NCI-H1092 (cell line): ENCODE measurements at regions not wholly inside any gene's neighbourhood (a gene's known extent, or its start where the extent isn't known, plus 50 kb on each side); places are given as distances from the start of the nearest gene placed in this dataset.

Source experiments
- DNase-seq: peaks from one replicate; lab custom pipeline; 2025; lab: John Stamatoyannopoulos, UW

- DNase-seq: no peak
Observed at GRCh38 chr5:74257060-74257527, 383.4 kb downstream of the ENC1 start.

- no peak for DNase-seq
Observed at GRCh38 chr5:74255692-74256392, 384.7 kb downstream of the ENC1 start.

- DNase-seq: no peak
Observed at GRCh38 chr5:74254257-74254656, 386.3 kb downstream of the ENC1 start.

GRCh38 chr5:74252044-74252443, 388.5 kb downstream of the ENC1 start:
- DNase-seq: no peak

DNA sequence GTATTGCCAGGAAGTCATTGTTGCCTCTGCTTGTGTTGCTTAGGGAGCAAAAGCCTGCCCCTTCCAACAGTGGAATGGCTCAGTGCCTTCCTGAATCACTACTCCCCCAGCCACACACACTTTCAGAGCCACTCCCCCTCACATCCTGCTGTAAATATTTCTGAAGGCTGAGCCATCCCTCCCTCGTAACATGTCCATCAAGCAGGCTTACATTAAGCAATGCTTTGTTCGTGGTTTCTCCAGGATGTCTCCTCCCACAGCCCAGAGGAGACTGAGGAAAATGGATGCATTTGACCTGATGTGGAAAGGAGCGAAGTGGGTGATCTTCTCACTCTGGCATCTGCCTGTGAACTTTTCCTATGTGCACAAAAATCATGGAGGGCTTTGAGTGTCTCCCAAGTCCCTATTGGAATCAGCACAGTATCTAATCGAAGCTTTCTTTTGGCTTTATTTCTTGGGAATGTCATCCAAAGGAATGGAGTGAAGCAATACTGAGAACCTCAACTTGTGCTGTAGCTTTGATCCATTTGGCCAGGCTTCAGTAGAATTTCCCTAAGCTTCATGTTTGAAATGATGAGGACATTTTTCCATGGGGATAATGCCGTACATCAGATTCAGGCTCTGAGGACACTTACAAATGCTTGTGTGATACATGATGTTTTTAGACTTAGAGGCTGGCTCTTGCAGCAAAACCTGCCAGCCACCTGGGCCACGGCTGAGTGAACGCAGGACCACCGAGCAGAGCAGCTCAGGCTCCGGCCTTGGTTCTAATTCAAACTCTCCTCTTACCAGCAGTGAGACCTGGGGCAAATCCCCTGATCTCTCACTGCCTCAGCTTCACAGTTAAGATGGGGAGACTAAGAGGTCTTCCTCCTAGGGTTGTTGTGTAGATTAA, 389.1 kb downstream of the ENC1 start:
- no peak for DNase-seq

GRCh38 chr5:74250304-74251102, 390.0 kb downstream of the ENC1 start:
- no peak for DNase-seq

GRCh38 chr5:74248576-74248975, 392.0 kb downstream of the ENC1 start:
- no peak for DNase-seq

DNA sequence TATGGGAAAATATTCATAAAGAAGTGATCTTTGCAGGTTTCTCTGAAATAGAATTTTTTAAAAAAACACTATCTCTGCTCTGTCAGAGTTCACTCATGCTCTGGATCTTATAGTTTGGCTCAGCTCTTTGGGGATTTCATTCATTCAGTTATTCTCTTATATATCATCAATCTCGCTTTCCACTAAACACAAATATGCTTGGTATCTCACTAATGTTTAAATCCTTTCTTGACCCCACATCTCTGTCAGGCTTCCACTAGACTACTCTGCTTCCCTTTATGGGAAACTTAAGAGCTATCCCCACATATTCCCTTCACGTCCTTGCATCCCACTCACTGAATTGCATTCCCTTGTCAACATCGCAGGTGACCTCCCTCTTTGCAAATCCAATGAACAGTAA, 396.1 kb downstream of the ENC1 start:
- DNase-seq: no peak

GRCh38 chr5:74243634-74244033, 396.9 kb downstream of the ENC1 start:
- DNase-seq: no peak

DNA sequence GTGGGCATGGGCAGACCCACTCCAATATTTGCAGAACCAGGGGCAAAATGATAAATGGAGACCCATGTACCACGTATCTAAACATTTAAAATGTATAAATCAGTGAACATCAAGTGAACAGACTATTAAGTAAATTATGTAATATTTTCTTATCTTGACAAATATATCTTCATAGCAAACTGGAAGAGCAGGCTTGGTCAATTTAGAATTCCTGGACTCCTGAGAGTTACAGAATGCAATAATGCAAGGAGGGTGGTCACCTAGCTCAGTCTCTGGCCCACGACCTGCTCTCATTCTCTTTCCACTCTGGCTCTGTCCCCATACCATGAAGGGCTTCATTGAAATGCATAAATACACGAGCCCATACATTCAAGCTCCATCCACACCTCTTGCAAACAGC, 398.0 kb downstream of the ENC1 start:
- DNase-seq: no peak

- DNase-seq: no peak
Observed at GRCh38 chr5:74241751-74242140, 398.8 kb downstream of the ENC1 start.

- no peak for DNase-seq
Observed at GRCh38 chr5:74240783-74241750, 399.5 kb downstream of the ENC1 start.

- DNase-seq: no peak
Observed at GRCh38 chr5:74239261-74239660, 401.3 kb downstream of the ENC1 start.

- no peak for DNase-seq
Observed at GRCh38 chr5:74237571-74238145, 402.9 kb downstream of the ENC1 start.

GRCh38 chr5:74235552-74235951, 405.0 kb downstream of the ENC1 start:
- no peak for DNase-seq

GRCh38 chr5:74233571-74233970, 407.0 kb downstream of the ENC1 start:
- DNase-seq: no peak

DNA sequence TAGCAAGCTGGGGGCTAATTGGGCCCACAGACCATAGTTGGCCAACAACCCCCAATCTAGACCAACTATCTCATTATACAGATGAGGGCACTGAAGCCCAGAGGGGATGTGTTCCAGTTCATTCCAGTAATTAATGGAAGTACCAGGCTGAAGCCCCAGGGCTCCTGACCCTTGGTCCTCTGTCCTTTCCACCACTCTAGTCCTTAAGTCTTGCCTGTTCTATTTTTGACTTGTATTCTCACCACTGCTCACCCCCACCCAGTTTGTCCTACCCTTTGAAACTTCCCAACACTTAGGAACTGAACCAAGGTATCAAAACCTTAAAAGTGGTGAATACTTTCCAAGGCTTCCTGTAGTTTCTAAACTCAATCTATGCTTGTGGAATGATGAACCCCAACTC, 407.4 kb downstream of the ENC1 start:
- no peak for DNase-seq

DNA sequence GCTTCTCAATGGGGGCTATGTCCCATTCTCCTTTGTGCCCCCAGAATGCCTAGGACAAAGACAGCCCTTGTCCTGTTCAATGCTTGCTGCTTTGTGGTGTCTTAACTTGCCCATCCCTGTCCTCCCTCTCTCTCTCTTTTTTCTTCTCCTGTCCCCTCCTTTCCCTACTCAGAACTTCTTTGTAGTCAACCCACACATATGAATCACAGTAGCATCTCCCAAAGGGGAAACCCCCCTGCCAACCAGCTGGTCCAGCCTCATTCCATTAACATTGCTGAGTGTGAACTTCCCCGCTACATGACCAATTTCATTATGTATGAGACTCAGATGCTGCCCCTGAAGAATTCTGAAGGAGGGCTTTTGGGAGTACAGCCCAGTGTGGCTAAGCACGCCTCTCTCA, 408.3 kb downstream of the ENC1 start:
- DNase-seq: no peak

DNA sequence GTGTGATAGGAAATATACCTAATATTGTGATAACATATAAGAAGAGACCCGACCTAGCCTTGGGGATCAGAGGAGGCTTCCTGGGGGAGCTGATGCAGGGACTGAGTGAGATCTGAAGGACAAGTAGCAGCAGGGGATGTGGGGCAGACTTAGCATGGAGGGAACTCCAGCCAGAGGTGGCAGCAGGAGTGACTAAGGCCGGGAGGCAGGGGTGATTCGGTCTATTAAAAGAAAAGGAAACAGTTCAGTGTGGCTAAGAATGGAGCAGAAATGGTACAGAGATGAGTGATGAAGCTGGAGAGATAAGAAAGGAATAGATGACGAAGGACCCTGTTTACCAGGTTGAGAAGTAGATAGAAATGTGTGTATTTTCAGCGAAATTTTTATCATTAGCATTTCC, 408.8 kb downstream of the ENC1 start:
- no peak for DNase-seq

DNA sequence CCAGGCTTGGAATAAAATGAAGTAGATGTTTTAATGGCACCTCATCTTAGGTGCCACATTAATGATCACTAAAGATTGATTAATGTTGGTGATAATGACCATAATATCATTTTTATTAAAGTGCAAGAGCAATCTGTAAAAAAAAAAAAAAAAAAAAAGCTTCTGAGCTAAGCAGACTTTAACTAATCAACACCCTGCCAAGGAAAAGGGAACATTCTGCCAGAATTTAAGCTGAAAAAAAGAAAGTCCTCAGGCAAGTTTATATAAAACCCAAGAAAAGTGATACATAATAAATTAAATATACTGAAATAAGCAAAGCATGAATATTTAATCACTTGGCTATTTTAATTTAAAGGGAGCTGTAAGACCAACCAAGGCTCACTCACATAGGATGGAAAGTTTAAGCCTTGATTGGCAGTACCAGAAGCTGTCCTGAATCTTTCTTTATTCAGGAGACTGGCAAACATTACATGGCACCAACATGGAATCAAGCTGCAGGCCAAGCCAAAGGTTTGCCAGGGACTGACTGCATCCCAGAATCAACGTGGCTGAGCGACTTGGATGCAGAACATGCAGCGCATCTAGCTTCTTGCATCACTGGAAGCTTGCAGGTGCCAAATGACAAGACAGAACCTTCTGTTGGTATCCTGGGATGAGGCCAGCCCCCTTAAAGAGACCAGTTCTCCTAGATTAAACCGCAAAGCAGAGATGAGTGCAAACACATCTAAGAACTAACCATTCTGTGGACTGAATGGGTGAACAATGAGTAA, 413.6 kb downstream of the ENC1 start:
- DNase-seq: no peak
